ENCODE measurements at regions not wholly inside any gene's neighbourhood (a gene's known extent, or its start where the extent isn't known, plus 50 kb on each side); places are given as distances from the start of the nearest gene placed in this dataset.
A peak's percentile ranks its signal among the peaks of the same experiment; 100 is the strongest.
"Not testable (repeated sequence)": the region's sequence is repeated elsewhere in the genome, so short reads cannot be mapped to it uniquely, and the experiment has no call there.

DNA sequence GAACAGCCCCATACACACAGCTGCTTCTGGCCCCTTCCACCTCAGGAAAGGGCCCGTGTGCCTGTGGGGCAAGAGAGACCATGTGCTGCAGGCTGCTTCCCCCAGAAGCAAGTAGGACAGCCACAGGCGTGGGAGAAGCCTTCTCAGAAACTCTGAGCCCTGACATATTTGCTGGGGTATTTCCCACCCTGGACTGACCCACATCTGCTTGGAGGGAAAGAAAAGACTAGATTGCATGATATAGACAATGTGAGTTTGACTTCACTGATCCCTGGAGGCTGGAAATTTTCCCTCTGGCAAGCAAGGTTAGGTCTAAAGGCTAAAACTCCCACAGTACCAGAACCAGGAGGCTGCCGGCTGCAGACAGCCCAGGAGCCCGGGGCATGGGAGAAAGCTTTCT is 213.3 kb upstream of the SSTR4 start:
- no peak for DNase-seq

DNA sequence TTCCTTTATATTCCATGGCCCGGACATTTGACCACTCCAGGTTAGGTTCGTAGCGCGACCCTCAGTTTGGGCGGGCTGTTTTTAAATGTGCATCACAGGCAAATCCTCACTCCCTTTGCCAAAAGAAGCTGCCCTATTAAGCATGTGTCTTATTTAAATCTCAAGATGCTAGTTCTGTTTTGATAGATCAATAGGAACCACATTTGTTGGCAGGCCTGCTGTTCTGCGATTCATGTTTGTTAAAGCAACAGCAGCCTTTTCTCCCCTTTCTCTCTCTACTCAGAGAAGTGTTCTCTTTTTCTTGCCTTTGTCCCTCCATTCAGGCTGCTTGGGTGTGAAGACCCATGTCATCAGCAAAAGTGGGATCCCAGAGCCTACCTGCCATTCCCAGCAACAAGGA is 212.0 kb upstream of the SSTR4 start:
- DNase-seq = no peak

DNA sequence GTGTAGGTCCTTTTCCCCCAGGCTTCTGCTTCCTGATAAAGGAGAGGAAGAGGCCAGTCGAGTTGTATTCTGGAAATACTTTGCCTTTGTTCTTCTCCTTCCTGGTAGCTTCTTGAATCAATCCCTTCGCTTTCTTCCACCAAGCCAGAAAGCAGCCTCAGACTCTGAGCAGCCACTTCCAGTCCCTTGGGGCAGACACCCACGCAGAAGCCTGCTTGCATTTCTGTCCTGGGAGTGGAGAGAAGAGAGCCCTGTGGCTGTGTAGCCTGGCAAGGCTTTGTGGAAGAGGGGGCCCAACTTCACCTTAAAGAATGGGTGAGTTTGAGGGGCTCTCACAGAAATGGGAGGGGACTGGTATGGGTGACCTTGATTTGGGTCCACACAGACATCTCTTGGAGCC is 211.0 kb upstream of the SSTR4 start:
- no peak for DNase-seq

DNA sequence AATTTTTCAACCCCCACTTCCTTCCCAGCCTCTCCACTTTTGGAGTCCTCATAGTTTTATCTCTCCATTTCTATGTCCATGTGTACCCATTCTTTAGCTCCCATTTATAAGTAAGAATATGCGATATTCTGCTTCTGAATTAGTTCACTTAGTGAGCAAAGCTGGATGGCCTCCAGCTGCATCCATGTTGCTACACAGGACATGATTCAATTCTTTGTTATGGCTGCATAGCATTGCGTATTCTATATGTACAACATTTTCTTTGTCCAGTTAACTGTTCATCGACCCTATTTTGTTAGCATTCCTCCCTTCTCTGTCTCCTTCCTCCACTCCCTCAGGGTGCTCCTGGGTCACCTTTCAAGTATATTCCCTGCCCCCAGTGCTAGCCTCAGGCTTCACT is 210.0 kb upstream of the SSTR4 start:
- no peak for DNase-seq

DNA sequence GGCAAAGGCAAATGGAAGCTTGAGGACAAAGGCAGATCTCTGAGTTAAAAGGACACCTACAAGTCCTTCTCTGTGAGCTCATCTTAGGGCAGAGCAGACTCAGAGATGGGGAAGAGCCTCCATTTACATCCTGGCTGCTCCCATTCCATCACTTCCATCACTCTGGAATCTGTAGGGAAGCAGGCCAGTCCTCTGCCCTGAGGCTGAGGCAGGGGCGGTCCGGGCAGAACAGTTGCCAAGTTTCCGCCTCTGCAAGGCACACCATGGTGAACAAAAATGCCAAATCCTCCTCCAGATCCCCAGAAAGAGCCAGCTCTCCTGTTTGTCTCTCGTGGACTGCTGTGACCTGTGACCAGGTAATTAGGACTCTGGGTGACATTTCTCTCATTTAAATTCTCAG is 209.6 kb upstream of the SSTR4 start:
- DNase-seq = no peak

DNA sequence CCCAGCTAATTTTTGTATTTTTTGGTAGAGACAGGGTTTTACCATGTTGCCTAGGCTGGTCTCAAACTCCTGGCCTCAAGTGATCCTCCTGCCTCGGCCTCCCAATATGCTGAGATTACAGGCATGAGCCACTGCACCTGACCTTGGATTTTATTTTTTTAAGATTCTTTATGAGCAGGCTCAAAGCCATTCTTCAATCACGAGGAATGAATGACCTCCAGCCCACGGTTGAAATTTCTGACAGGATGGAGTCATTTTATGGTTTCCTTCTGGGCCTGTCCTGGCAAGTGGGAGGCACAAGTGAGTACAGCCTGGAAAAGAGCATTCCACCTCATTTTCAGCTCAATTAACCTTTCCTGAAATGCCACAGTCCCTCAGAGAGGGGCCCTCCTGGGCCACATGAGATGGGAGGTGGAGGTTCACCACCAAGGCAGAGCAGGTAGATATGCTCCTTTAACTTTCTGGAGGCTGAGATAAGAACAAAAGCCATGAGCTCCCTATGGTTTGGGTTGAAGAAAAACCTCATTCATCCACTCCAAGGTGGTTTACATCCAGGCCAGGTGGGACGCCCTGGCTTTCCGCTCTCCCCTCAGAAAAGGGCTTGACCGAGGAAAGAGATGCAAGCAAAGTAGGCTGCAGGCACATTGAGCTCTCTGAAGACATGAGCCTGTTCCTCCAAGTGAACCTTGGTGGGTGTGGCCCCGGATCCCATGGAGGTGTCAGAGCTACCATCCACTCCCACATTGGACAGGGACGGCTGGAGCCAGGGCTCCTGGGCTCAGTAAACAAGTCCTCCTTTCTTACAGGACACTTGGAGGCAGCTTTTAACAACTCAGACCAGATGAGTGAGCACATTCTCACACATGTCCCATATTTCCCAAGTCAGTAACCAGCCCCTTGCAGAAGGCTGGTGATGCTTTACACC is 208.5 kb upstream of the SSTR4 start:
- no peak for DNase-seq

DNA sequence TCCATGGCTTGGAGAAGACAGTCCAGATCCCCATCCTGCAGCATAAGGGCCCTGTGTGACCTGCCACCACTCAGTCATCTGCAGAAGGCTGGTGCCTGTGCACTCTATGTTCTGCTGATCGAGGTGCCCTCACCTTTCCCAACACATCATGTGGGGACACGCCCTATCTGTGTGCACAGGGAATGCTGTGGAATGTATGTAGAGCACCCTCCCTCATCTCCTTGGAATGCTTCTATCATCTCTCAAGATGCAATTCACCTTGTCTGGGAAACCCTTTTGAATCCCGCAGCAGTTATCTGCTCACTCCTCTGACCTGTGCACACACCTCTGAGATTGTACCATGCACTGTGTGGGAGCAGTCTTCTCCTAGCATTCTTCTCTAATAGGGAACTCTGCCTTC is 207.2 kb upstream of the SSTR4 start:
- no peak for DNase-seq

DNA sequence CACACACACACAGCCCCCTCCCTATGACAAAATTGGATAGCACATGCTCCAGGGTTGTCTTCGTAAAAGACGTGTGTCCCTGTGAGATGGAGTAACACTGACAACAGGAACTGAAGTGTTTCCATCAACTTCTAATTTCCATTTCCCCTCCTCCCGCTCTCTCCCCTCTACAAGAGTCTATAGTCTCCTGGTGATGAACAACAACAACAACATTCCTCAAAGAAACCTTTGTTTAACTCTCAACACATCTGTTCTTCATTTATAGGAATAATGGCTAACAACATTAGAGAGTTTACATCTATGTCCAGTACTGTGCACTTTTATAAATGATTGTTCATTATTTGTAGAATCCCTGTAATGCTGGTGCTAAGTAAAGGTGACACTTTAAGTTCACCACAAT is 205.8 kb upstream of the SSTR4 start:
- DNase-seq = no peak

DNA sequence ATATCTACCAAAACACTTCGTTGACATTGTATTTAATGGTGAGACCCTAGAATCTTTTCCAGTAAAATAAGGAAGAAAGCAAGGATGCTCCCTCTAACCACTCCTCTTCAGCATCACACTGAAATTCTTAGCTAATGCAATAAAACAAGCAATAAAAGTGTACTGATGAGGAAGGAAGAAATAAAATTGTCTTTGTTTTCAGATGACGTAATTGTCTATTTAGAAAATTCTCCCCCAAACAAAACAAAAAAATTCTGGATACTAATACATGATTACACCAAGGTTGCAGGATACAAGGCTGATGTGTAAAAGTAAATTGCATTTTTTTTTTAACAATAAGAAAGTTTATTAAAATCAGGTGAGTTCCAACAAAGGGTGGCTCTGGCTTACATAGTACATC is 205.0 kb upstream of the SSTR4 start:
- DNase-seq = no peak

DNA sequence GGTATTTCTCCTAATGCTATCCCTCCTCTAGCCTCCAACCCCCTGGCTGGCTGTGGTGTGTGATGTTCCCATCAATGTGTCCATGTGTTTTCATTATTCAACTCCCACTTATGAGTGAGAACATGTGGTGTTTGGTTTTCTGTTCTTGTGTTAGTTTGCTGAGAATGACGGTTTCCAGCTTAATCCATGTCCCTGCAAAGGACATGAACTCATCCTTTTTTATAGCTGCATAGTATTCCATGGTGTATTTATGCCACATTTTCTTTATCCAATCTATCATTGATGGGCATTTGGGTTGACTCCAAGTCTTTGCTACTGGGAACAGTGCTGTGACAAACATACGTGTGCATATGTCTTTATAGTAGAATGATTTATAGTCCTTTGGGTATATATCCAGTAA is 204.4 kb upstream of the SSTR4 start:
- not testable (repeated sequence) for DNase-seq

DNA sequence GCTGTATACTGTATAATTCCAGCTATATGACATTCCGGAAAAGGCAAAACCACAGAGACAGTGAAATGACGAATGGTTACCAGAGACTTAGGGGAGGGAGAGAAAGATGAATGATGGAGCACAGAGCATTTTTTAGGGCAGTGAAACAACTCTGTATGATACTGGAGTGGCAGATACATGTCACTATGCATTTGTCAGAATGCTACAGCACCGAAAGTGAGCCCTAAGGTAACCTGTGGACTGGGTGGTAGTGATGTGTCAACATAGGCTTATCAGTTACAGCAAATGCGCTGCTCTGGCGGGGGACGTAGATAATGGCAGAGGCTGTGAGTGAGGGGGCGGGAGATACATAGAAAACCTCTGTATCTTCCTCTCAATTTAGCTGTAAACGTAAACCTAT is 201.3 kb upstream of the SSTR4 start:
- no peak for DNase-seq

DNA sequence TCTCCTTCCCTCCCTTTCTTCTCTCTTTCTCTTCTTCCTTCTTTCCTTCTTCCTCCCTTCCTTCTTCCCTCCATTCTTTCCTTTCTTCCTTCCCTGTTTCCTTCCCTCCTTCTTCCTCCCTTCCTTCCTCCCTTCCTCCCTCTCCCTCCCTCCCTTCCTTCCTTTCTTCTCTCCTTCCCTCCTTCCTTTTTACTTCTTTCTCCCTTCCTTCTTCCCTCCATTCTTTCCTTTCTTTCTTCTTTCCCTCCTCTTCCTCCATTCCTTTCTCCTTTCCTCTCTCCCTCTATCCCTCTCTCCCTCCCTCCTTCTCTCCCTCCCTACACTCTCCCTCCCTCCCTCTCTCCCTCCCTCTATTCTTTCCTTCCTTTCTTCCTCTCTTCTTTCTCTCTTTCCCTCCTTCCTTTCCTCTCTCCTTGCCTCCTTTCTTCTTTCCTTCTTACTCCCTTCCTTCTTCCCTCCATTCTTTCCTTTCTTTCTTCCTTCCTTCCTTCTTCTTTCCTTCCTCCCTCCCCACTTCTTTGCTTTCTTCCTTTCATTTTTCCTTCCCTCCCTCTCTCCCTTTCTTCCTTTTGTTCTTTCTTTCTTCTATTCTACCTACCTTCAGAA is 200.4 kb upstream of the SSTR4 start:
- no peak for DNase-seq

DNA sequence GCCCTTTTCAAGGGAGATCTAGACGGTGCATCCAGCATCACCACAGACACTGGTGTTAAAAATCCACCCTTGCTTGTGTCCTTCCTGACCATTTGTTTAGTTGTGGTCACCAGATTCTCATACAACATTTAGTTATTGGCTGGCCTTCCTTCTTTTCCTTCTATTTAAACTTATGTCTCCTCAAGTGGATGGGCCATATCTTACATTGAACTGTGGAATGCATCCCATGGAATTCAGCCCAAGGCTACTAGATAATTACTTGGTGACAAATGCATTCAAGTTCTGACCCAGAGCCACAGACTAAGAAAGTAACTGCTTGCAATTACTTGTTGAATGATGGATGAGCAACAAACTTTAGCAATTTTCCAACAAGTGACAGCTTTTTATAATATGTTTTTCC is 198.9 kb upstream of the SSTR4 start:
- DNase-seq = no peak

DNA sequence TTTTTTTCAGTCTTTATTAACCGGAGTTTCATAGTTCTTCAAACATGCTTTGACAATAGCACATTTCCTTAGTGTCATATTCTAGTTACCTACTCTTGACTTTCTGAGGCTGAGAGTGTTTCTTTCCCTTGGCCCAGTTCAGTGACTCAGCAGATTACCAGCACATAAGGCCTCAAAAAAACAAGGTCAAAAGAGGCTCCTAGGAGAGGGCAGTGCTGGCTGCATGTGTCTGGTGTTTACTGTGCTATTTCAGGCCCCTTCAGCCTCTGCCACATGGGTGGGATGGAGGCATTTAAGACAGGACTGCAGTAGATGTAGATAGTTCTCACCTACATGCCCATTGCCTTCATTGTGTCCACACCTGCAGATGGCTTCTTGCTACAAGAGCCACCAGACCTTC is 198.2 kb upstream of the SSTR4 start:
- DNase-seq = no peak

DNA sequence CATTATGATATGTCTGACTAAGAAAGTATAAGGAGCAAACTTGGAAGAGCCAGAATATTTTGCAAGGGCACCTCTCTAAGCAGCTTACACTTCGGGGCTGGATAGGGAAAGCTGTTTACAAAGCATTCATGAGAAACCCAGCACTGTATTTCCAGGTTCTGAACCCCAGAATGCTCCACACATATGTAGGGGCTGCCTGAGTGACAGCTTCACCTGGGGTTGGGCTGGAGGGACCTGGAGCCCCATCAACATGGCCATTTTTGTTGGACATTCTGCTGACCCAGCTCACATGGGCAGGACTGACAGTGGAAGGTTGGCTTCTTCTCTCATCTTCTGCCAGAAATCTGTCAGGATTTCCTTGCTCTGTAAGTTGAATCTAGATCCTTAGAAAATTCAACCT is 197.1 kb upstream of the SSTR4 start:
- no peak for DNase-seq

DNA sequence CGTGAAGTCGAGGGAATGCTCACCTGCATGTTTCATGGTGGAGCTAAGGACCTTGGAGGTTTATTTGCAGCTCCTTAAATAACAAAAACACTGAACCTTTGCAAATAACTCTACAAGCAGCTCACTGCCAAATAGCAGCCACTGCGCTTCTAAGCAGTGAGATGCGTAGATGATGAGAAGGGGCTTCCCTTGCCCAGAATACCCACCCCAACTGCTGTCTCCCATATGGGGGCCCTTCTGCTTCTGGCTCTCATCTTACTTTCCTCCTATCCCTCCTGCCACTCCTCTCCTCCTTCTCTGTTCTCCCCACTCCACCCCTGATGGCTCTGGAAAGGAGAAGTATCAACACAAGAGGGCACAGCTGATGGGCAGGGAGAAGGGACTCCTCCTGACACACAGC is 193.3 kb upstream of the SSTR4 start:
- no peak for DNase-seq

DNA sequence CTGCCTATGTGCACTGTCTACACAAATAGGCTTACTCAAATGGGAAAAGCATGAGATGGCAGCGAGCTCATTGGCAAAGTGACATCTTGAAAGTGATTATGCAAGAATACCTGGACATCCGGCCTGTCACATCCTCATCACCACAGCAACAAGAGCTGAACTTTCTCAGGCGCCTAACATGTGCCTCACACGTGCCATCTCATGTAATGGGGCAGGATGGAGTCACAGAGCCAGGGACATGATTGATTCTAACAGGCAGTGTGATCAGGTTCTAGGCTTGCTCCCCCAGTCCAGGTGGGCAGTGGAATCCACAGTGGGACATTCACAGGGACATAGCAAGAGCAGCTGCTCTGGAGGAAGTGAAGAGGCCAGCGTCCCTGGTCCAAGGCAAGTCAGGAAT is 192.3 kb upstream of the SSTR4 start:
- DNase-seq = no peak

DNA sequence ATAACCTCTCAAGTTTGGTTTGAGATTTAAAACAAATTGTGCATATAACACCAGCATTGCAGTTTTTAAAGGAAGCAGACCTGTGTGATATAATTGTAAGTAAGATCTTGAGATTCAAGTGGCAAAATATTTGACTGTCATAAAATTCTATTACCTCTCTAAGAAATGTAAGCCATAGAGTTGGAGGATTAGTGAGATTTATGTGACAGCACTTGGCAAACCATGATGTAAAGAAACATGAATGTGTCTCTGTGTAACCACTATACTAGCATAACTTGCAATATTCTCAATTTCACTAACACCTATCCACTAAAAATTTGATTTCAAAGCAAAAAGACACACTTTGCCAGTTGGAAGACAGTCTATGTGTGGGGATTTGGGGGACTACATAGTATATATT is 190.2 kb upstream of the SSTR4 start:
- no peak for DNase-seq

DNA sequence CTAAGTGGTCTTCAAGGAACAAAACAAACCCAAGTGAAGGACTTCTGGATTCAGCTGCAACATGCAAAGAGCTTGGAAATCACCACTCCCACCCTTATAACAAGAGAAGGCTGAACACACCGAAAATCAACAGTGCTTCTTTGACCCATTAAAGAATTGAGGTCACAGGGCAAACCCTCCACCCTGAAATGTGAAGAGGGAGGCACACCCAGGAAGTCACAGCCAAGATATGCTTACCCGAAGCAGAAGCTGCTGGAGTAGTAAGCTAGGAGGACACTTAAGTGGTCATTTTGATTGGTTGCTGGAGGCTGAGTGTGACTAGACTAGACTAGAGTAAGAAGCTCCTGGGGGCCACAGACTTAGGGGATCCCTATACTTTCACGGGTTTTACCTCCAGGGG is 188.2 kb upstream of the SSTR4 start:
- no peak for DNase-seq

DNA sequence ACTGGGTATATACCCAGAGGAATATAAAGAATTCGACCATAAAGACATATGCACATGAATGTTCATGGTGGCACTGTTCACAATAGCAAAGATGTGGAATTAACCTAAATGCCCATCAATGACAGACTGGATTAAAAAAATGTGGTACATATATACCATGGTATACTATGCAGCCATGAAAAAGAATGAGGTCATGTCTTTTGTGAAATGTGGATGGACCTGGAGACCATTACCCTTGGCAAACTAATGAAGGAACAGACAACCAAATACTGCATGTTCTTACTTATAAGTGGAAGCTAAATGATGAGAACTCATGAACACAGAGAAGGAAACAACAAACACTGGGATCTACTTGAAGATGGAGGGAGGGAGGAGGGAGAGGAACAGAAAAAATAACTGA is 186.7 kb upstream of the SSTR4 start:
- DNase-seq = no peak

DNA sequence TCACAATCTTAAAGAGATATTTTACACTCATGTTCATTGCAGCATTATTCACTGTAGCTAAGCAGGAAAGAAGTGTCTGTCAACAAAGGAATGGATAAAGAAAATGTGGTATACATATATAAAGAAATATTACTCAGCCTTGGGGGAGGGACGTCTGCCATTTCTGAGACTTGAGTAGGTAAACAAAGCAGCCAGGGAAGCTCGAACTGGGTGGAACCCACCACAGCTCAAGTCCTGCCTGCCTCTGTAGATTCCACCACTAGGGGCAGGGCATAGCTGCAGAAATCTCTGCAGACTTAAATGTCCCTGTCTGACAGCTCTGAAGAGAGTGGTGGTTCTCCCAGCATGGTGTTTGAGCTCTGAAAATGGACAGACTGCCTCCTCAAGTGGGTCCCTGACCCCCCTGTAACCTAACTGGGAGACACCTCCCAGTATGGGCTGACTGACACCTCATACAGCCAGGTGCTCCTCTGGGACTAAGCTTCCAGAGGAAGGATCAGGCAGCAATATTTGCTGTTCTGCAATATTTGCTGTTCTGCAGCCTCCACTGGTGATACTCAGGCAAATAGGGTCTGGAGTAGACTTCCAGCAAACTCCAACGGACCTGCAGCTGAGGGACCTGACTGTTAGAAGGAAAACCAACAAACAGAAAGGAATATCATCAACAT is 183.3 kb upstream of the SSTR4 start:
- DNase-seq = peak; percentile 42

DNA sequence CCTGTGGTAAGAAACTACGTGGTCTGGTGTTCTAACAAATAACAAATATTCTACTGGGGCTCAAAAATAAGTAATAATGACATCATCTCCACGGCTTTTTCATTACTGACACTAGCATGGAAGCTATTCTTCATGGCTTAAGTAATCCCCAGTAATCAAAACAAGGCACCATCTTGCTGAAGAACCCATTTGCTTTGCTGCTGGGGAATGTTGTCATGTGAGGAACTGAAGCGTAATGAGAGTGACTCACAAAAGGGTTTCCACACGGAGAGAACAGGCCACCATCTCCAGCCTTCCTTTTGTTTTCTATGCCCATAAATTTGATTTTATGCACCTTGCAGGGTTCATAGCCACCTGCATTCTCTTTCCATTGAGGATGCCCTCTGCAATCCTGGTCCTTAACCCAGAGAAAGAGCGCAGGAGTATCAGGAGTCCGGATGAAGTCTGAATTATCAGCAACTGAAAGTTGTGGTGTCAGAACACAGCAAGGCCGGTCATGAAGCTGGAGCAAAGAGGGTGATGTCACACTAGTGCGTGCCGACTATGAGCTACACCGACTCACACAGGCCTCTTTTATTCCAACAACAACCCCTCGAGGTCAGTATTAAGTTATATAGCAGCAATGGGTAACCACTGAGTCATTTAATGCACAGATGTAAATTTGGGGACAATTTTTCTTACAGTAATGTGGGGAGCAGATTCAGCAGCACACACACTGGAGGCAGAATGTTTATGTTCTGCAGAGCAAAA is 173.7 kb upstream of the SSTR4 start:
- peak; percentile 1 for DNase-seq

DNA sequence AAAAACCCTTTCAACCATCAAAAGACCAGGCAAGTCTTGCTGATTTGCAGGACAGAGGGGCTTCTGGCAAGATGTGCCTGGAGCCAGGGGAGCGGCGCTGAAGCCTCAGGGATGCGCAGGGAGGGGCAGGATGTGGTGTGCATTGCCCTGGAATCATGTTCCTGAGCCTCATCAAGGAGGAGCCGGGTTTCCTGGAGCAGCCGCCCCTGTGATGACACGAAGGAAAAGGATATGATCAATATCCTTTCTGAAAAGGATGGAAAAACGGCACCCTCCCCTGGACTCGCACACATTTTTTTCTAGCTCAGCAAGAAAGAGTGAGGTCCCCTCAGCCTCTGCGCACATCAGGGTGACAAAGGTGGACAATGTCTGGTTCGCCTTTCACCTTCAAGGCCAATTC is 173.1 kb upstream of the SSTR4 start:
- no peak for DNase-seq
